ENCODE measurements at regions not wholly inside any gene's neighbourhood (a gene's known extent, or its start where the extent isn't known, plus 50 kb on each side); places are given as distances from the start of the nearest gene placed in this dataset.
"Not testable (repeated sequence)": the region's sequence is repeated elsewhere in the genome, so short reads cannot be mapped to it uniquely, and the experiment has no call there.

DNA sequence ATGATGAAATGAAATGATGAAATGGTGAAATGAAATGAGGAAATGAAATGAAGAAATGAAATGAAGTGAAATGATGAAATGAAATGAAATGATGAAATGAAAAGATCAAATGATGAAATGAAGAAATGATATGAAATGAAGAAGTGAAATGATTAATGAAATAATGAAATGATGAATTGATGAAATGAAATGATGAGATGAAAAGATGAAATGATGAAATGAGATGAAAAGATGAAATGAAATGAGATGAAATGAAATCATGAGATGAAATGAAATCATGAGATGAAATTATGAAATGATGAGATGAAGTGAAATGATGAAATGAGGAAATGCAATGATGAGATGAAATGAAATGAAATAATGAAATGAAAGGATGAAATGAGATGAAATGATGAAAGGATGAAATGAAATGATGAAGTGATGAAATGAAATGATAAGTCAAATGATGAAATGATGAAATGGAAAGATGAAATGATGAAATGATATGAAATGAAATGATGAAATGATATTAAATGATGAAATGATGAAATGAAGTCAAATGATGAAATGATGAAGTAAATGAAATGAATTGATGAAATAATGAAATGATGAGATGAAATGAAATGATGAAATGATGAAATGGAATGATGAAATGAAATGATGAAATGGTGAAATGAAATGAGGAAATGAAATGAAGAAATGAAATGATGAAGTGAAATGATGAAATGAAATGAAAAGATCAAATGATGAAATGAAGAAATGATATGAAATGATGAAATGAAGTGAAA, 220.9 kb upstream of the VKORC1L1 start:
- not testable (repeated sequence) for TF ChIP-seq POLR2A (IDR thresholded peaks at IDR 0.05)
- TF ChIP-seq, protein P1, sequence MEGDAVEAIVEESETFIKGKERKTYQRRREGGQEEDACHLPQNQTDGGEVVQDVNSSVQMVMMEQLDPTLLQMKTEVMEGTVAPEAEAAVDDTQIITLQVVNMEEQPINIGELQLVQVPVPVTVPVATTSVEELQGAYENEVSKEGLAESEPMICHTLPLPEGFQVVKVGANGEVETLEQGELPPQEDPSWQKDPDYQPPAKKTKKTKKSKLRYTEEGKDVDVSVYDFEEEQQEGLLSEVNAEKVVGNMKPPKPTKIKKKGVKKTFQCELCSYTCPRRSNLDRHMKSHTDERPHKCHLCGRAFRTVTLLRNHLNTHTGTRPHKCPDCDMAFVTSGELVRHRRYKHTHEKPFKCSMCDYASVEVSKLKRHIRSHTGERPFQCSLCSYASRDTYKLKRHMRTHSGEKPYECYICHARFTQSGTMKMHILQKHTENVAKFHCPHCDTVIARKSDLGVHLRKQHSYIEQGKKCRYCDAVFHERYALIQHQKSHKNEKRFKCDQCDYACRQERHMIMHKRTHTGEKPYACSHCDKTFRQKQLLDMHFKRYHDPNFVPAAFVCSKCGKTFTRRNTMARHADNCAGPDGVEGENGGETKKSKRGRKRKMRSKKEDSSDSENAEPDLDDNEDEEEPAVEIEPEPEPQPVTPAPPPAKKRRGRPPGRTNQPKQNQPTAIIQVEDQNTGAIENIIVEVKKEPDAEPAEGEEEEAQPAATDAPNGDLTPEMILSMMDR (IDR thresholded peaks at IDR 0.05), result not testable (repeated sequence)
